Pulmonary artery endothelial cell (primary cell): ENCODE measurements at regions not wholly inside any gene's neighbourhood (a gene's known extent, or its start where the extent isn't known, plus 50 kb on each side); places are given as distances from the start of the nearest gene placed in this dataset.

Experiments used
- DNase-seq: peaks from one replicate; pipeline ENCODE4 v3.0.0-alpha.2; 2011; ENCODE audit warnings: low read depth, low spot score

DNA sequence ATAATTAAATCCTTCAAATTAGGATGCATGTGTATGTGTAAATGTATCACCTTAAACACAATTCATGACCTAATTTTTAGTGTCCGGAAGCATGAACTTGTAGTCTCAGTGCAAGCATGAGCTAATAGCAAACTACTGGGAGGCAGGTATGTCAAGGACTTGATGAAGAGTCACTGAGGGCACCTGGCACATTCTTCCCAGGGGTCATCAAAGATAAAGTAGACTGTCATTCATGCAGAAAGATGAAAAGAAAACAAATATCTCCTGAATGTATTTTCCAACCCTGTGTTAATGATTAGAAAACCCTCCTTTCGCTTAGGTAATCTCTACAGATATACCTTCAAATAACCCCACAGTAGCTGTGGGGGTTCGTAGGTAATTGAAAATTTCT, 234.9 kb downstream of the SOCS6 start:
- no peak for DNase-seq

DNA sequence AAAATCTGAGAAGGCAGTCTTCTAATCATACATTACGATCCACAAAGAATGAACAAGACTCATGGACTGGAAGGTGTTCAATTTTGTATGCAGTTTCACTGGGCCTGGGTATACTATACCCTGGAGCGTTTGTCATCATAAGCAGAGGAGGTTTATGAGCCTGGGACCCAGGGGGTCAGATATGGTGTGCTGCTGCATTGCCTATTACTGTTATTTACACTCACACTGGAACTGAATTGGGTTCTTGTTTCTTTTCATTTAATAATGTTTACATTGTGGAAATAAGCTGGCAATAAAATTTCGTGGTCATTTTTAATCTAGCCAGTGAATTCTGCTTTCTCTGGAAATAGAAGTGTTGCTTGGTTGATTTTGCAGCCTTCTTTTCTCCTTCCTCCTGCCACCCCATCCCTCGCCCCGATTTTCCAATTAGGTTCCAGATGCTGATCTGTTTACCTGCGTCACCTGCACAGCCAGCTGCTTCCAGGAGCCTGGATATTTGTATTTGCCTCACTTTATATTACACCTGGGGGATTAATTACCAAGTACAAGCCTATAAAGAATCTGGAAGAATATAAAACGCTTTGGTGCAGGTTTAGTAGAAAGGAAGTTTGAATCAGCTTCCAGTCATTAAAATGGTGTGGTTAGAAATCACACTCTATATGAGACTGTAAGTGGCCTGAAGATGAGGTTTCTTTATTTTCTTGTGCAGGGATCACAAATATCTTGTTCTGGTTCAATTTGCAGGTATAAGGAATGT, 234.4 kb downstream of the SOCS6 start:
- no peak for DNase-seq

DNA sequence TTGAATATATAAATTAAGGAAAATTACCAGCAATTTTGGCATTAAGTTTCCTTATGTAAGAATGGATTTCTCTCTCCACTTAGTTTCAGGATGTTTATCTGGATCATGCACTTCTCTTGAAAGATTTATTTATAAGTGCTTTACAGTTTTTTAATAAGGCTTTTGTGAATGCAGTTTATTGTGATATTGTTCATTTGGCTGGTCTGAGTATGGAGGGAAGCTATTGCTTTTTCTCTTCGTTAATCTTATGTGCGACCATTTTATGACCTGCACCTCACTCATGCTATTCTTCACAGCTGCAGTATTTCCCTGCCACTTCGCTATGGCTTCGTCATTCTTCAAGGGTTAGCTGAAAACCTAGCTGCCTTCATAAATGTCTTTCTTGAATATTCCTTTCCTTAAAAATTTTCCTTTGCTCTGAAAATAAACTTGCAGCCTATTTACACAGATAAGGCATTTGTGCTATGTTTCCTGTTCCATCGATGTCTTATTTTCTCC, 233.4 kb downstream of the SOCS6 start:
- DNase-seq, result no peak

DNA sequence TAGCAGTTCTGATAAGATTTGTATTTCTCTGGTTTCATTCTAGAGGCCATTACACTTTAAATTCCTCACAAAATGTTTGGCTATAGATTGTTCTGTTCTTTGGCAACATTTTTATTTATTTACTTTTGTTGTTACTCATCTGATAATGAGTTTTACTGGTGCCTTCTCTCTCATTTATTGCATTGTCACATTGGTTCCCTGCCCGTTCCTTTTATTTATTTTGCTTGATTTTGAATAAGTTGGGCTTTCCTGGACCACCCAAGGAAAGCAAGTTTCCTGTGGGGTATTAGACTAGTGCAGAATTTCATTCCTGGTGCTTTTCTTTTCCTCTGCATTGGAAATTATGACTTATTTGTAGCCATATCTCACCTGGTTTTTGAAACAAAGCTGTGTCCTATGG, 232.0 kb downstream of the SOCS6 start:
- DNase-seq, result no peak

DNA sequence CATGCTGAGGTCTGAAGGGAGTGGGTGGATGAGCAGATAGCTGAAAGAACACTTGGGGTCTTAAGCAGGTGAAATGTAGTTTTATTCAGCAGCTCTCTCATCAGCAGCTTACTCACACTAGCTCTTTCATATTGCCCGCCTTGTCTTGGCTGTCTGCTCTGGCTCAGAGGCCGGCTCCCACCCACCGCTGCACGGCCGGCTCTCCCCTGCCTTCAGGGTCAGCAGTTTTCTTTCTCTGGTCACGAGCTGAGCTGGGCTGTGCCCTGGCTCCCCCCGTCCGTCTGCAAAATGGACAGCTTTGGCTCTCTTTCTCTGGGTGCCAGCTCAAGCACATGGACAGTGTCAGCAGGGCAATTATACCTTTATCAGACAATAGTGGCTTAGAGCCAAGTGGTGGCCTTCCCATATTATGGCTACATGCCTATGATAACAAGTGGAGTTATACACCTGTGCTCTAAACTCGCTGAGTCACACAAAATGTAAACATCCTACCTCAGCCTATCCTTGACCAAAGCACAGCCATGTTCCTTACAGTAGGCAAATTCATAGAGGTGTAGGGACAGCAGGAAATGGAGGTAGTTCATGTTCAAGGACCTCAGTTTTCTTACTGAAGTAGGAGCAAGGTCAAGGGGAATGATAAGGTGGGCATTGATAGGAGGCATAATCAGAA, 224.8 kb downstream of the SOCS6 start:
- DNase-seq, result no peak

DNA sequence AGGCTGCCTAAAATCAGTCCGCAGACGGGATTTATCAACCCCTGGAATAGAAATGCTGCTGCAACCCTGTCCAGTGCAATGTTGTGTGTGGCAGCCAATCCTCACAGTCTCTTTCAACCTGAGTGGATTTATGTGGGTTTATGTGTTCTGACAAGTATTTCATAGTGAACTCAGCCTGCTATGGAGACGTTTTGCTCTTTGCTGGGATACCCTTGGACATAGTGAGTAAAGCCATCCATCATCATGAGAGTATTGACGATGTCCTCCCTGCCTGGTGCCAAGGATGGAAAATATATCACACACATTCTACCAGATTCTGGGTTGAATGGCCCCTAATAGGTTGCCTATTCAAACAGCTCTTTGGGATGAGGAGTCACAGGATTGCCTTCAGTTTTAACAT, 219.1 kb downstream of the SOCS6 start:
- no peak for DNase-seq

DNA sequence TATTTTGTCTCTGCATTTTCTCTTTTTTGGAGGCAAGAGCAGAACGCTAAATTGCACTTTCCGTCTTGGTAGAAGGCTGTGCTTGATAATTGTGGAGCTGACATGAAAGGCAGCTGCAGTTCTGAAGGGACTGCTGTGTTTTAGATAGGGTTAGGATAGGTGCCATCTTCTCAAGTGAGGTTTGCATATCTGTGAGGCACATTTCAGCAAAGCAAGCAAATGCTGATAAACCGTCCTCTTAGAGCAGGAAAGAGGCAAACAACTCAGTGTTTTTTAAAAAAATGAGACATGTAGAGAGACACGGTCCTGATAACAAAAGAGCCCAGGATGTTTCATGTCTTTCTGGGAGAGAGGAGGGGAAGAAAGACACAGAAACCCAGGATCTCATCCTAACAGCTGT, 217.7 kb downstream of the SOCS6 start:
- DNase-seq, result no peak

DNA sequence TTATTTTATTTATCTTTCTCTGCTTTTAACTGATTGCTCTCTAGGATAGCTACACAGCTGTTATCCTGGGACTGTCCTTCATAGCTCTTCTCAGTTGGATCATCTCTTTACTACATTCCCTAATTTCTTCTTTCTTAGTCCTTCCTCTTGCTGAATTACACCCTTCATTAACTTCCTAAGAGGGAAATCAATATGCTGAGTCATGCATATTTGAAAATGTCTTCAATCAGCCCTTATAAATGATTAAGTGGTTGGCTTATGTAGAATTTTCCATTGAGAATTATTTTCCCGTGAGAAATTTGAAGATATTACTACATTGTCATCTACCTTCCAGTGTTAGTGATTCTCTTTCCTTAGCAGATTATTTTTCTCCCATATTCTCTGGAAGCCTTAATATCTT, 214.2 kb downstream of the SOCS6 start:
- no peak for DNase-seq

DNA sequence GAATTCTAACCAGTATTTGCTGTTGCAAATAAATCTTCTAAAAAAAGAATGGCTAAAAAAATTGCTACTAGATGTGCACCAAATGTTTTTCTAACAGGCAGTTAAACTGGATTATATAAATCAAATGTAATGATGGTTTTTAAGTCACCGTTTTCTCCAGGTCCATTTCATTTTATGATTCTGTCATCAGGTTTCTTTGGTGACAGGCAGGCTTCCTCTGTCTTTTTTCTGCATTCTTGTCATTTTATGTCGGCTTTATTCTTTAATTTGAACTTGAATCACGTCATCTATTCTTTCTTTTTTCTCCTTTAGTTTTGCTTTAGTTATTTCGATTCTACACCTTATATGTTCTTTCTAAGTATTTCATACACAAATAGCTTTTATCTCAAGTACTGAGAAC, 212.5 kb downstream of the SOCS6 start:
- DNase-seq, result no peak

DNA sequence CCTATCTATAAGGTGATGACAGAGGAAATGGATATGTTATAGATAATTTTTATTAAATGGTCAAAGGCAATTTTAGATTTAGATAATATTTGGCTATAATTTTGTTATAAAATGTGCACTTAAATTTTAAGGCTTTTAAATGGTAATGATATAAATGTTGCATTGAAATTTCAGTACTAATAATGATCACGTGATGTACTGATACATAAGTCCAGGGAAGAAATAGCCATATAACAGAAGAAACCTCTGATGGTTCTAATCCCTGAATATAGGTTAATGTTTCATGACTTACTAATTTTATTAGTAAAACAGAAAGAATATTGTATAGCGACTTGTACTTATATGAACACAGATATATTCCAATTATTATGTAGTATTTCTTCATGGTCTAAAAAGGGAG, 211.9 kb downstream of the SOCS6 start:
- no peak for DNase-seq

DNA sequence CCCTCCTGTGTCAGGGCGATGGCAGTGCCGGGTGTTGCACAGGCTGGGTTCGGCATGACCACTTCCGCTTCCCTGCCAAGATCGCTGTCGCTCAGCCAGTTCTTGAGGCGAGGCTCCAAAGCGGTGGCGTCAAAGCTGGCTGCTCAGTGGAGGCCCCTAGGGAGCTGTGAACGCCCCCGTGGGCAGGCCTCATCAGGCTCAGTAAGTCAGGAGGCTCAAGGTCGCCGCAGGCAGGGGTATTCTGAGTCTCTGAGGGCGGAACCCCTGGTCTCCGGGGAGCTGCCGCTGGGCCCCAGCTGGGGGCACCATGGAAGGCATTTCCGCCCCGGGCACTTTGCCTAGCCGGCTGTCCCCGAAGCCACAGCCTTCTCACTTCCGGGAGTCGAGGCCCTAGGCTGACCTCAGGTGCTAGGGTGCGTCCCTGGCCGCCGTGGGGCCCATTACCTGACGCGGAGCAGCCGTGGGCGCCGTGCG, 210.4 kb downstream of the SOCS6 start:
- no peak for DNase-seq

DNA sequence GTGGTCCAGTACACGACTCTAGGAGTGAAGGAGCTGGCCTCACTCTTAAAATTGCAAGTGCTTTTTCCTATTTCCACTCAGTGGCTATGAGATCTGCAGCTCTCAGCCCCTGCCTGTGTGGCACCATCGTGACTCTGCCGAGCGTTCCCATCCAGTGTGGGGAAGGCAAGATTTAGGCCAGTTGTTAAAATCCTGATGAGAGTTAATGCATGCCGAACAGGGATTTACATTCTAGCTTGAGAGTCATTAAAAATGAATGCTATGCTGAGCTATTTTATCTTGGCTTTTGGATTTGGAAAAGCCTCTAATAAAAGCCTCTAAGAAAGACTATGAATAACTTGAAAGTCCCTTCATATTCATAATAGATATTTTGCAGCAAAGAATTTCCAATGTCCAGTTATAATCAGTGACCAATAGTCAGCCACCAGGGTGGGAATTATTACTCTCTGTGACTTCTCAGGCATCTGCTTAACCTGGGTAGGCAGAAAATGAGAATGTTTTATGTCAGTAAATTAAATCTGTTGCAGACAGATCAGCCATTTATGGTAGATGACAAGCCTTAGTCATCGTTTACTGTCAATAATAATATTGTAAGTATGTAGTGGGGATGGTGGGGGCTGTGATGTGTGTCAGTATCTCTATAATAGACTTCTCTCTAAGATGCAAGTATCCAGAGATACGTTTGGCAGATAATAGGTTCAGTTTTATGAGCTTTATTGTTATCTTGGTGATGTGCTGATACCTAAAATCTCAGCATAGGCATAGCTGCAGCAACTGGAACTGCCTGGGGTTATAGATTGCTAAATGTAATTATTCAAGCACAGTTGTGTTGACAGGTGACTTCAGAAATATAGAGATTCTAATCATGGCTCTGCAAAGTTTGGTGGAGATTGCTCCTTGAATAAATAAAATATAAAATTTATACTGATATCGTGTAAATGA, 207.8 kb downstream of the SOCS6 start:
- no peak for DNase-seq

DNA sequence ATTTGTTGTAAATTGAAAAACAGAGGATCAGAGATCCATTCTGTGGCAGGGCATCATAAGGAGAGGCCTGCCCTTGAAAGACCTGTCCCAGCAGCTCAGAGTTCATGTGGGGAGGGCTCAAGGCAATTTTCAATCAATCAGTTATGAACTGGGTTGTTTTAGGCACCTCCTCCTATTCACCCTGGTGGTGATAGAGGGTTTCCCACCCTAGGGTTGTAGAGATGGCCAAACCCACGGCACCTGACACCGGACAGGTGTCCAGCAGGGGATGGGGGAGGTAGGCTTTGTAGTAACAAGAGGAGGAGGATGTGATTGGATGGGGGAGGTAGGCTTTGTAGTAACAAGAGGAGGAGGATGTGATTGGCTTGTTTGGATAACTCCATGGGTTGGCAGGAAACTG, 205.7 kb downstream of the SOCS6 start:
- DNase-seq, result no peak

DNA sequence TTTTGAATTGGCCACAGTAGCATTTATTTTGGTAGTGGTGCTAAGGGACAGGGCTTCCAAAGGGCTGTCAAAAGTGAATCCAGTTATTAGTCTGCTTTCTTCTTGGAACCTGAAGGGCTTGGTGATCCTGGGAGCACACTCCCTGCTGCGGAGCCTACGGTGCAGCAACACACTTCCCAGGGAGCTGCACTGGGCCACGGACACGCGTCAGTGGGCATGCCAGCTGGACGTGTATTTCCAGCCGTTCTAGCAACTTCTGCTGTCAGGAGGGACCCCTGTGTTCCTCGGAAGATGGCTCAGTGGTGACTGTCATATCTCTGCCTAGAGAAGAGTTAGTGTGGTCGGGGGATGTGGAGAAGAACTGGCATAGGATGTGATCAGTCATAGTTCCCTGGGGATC, 204.6 kb downstream of the SOCS6 start:
- no peak for DNase-seq

DNA sequence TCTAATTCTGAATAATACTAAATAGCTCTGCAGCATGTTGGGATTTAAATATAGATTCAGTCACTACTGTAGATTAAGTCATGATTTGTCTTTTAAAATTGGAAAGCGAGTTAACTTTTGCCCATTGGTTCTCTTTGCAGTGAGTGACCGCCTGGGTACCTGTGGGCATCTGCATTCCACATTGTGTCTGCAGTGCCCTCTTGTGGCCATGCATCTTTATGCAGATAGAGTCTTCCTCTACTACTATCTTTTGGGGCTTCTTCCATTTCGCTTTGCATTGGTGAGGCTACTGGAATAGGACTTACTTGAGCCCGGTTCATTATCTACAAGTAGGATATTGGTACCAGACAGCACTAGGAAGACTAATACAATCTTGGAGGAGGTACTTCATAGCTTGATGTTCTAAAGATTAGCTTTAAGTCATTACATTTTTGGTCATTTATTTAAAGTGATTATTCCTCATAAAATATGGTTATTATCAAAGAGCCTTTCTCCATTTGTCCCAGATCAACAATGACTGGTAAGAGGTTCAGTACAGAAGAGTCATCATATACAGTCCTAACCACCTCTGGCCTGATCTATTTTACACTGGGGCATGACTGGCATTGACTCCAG, 203.0 kb downstream of the SOCS6 start:
- no peak for DNase-seq

DNA sequence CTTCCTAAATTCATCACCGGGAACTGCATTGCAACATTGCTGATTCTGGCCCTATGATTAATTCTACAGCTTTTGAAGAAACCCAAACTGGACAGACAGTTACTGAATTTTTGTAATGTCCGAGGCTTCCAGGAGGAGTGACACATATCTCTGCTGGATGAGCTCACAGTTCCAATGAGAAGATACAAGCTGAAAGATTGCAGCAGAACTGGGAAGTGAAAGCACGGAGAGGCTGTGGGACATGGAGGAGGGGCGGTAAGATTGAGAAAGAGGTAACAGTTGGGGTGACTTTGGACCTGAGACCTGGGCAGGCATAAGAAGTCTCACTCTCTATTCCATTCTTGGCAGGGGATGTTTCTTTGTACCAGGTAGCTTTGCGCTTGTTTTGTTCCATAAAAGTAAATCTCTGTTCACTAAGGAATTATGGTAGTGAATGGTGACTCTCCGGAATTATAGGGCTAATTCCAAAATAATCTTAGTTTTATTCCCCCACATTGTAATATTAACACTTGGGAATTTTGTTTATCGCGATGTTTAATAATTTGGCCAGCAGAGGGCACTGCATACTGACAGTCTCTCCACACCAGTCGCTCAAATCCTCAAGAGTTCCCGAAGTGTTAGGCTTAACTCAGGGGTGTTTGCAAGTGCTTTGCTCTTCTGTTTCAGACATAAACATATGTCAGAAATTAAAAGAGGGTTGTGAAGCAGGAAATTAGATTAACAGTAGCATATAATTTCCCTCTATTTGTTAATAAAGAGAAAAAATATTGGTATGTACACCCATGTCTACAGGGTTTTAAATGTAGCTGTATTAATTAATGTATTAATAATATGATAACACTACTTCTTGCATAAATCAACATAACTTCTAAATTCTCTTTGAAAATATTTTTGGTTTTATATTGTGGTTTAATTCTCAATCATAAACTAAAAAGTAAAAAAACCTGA, 201.4 kb downstream of the SOCS6 start:
- DNase-seq, result no peak

DNA sequence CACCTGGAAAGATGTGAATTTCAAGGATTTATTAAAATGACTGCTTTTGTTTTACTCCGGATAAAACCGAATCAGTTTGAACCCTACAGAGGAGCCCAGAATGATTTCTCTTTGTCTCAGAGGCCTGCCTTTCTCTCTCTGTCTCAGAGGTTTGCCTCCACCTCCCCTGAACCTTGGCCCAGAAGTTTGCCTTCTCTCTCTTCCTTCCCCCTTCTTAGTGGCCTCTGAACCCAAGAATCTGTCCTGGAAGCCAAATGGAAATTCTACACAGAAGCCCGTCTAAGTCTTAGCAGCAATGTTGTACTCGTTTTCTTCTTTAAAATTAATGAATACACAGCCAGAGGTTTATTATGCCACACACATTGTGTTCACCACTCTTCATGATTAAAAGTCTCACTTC, 200.7 kb downstream of the SOCS6 start:
- no peak for DNase-seq

DNA sequence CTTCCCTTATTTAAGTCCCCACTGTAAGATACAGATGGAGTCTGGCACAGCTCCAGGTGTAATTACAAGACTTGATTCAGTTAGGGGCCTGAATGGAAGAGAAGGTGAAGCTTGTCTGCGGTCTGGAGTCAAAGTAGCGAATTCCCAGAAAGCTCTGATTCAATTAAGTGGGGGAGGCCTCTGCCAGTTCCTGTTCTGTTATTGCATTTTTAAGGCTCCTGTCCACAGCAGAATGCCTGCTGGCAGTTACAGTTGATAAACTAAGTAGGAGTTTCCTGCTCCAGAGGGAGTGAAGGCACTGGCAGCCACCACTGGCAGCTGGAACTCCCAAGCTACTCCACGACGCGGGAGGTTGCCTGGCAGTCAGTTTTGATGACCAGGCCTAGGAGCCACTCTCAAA, 181.1 kb downstream of the SOCS6 start:
- DNase-seq, result no peak

DNA sequence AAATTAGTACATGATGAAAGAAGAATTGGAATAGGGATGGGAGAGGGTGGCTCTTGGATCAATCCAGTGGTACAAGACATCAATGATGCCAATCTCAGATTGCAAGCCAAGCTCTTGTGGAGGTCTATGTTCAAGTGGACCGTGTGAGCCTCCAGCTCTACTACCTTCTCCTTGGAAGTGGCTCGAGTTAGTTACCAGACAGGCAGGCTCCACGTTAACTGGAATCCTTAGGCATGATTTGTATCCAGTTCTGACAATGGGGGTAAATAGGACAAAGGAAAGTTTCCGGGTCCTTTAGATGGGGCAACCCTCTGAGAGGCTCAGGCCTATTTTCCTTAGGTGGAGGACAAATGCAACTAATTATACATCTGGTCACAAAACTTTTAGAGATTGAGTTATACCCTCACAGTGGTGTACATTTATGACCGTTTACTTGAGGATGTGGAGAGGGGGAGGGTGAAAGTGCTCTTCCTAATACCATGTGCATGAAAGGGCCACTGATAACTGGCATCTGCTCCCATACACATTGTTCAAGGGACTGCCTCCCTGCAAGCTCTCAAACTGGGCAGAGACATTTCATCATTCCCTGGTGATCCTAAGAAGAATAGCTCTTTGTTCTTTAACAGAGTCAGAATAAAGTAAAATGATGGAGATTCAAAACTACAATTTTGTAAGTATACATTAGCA, 180.2 kb downstream of the SOCS6 start:
- DNase-seq, result no peak
